KMS-11 (cell line): ENCODE measurements at regions not wholly inside any gene's neighbourhood (a gene's known extent, or its start where the extent isn't known, plus 50 kb on each side); places are given as distances from the start of the nearest gene placed in this dataset.

ENCODE experiments used
- H2AFZ ChIP-seq: fragments of 200-600 bp; sonication (generic); 2 replicates; pipeline ENCODE4 v1.6.1; 2016; ENCODE audit warnings: antibody characterized with exemption, mixed run types, low read depth
- H3K27ac ChIP-seq: fragments of 200-600 bp; sonication (generic); 2 replicates; pipeline ENCODE4 v1.6.1; 2016; ENCODE audit warnings: mild to moderate bottlenecking, mixed run types
- H3K27me3 ChIP-seq: fragments of 200-600 bp; sonication (generic); 2 replicates; pipeline ENCODE4 v1.6.1; 2017; ENCODE audit warnings: mild to moderate bottlenecking, low read depth, mixed run types, moderate library complexity; ENCODE audit not compliant: insufficient read depth
- H3K36me3 ChIP-seq: fragments of 200-600 bp; sonication (generic); 2 replicates; pipeline ENCODE4 v1.6.1; 2017; ENCODE audit warnings: mild to moderate bottlenecking, mixed run types; ENCODE audit not compliant: insufficient read depth
- H3K4me1 ChIP-seq: fragments of 200-600 bp; sonication (generic); 2 replicates; pipeline ENCODE4 v1.6.1; 2016; ENCODE audit warnings: mild to moderate bottlenecking, low read depth, mixed run types; ENCODE audit not compliant: poor library complexity, severe bottlenecking
- H3K4me2 ChIP-seq: fragments of 200-600 bp; sonication (generic); 2 replicates; pipeline ENCODE4 v1.7.0; 2016; ENCODE audit warnings: mild to moderate bottlenecking, mixed run types
- H3K4me3 ChIP-seq: fragments of 200-600 bp; sonication (generic); IDR thresholded peaks from 2 replicates; pipeline ENCODE4 v1.6.1; 2017; ENCODE audit warnings: low read depth, low read length, mixed read lengths; ENCODE audit not compliant: insufficient read depth
- H3K79me2 ChIP-seq: fragments of 200-600 bp; sonication (generic); 2 replicates; pipeline ENCODE4 v1.6.1; 2016; ENCODE audit warnings: low read depth, mixed run types; ENCODE audit not compliant: insufficient read depth
- H3K9ac ChIP-seq: fragments of 200-600 bp; sonication (generic); 2 replicates; pipeline ENCODE4 v1.6.1; 2016; ENCODE audit warnings: mild to moderate bottlenecking, mixed run types
- H4K20me1 ChIP-seq: fragments of 200-600 bp; sonication (generic); 2 replicates; pipeline ENCODE4 v1.6.1; 2016; ENCODE audit warnings: mild to moderate bottlenecking, mixed run types; ENCODE audit not compliant: insufficient read depth
- TF ChIP-seq, protein P1 (sequence below): fragments of 200-600 bp; sonication (generic); conservative IDR thresholded peaks from 2 replicates; pipeline ENCODE4 v1.6.1; 2017; ENCODE audit warnings: low read depth, mild to moderate bottlenecking, antibody characterized with exemption, low read length, moderate library complexity, mixed read lengths

DNA sequence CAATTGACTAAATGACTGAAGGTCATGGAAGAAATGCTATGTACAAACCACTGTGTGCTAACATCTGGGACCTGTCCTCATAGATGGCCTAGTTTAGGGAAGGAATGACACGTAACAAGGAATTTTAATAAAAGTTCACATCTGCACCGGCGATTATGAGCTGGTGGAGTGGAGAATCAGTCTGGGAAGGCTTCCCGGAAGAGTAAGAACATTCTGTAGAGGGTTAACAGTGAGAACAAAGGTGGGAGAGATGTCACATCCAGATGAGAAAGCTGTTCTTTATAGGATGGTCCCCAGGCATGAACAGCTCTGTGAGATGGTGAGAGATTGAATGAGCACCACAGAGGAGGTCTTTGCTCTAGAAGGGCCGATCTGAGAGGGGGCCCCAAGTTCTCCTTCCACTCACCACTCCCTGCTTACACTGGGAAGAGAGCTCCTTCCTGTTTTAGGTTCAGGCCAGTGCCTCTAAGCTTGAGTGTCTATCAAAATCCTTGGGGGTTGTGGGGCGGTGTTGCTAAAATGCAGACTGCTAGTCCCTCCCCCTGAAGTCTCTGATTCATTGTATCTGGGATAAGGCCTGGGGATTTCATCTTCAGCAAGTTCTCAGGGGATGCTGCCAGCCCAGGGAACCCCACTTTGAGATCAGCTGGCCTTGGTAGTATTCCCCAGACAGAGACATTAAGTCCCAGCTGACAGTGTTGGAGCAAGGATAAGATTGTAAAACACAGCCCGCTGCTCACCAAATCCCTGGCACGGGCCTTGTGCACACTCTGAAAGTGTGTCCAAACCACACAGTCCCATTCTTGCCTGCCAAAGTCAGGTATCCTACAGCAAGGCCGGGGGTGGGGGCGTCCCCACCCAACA, 294.7 kb upstream of the MAF start:
- Histone ChIP-seq H3K4me2 (no peak overlapping the region), H3K4me1 (no peaks in the 10 kb centered on the region), H2AFZ (no peak overlapping the region), H3K27ac (no peak overlapping the region), H3K9ac (no peak overlapping the region), H4K20me1 (no peaks in the 10 kb centered on the region), H3K4me3 (no peak overlapping the region), H3K27me3 (no peaks in the 10 kb centered on the region), H3K79me2 (no peaks in the 10 kb centered on the region), H3K36me3 (no peaks in the 10 kb centered on the region)
- TF ChIP-seq, protein P1, sequence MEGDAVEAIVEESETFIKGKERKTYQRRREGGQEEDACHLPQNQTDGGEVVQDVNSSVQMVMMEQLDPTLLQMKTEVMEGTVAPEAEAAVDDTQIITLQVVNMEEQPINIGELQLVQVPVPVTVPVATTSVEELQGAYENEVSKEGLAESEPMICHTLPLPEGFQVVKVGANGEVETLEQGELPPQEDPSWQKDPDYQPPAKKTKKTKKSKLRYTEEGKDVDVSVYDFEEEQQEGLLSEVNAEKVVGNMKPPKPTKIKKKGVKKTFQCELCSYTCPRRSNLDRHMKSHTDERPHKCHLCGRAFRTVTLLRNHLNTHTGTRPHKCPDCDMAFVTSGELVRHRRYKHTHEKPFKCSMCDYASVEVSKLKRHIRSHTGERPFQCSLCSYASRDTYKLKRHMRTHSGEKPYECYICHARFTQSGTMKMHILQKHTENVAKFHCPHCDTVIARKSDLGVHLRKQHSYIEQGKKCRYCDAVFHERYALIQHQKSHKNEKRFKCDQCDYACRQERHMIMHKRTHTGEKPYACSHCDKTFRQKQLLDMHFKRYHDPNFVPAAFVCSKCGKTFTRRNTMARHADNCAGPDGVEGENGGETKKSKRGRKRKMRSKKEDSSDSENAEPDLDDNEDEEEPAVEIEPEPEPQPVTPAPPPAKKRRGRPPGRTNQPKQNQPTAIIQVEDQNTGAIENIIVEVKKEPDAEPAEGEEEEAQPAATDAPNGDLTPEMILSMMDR: no peak

DNA sequence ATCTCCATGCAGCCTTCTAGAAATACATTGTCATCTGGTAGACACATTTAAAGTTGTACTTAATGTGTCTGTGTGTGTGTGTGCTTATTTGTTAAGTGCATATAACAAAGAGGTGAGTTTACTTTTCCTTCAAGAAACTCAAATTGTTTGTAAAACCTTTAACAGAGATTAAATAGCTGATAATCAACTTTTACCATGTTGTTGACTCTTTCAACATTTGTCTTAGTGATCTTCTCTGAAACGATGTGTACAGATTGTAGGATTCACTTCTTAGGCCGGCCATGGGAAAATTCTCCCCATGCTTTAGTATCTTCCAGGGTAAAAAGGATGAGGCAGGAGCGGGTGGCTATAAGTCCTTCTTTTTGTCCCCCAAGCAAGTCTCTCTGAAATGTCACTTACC, 292.9 kb upstream of the MAF start:
- H3K27me3 ChIP-seq: no peaks in the 10 kb centered on the region
- H2AFZ ChIP-seq: no peak overlapping the region
- H3K4me2 ChIP-seq: no peak overlapping the region
- no peaks in the 10 kb centered on the region for H3K79me2 ChIP-seq
- no peaks in the 10 kb centered on the region for H3K4me1 ChIP-seq
- no peak overlapping the region for H3K27ac ChIP-seq
- no peak overlapping the region for H3K9ac ChIP-seq
- TF ChIP-seq, protein P1: no peak
- no peaks in the 10 kb centered on the region for H4K20me1 ChIP-seq
- H3K4me3 ChIP-seq: no peak overlapping the region
- no peaks in the 10 kb centered on the region for H3K36me3 ChIP-seq

DNA sequence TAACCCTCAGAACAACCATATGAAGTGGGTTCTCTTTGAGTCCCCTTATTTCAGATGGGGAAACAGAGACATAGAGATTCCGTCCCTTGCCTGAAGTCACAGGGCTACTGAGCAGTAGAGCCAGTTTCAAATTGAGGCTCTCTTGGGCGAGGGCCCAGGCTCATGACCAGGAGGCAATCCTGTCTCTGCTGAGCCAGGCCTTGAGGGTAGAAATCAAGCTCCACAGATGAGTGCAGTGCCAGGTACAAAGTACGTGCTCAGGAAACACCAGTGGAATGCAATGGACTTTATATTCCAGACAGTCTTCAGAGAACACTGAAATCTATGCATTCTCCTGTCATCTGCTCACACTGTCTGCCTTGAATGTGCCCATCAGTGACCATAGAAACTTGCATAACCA, 291.7 kb upstream of the MAF start:
- TF ChIP-seq, protein P1: no peak
- no peaks in the 10 kb centered on the region for H3K36me3 ChIP-seq
- H3K4me3 ChIP-seq: no peak overlapping the region
- no peaks in the 10 kb centered on the region for H3K27me3 ChIP-seq
- H4K20me1 ChIP-seq: no peaks in the 10 kb centered on the region
- H3K79me2 ChIP-seq: no peaks in the 10 kb centered on the region
- H3K9ac ChIP-seq: no peak overlapping the region
- no peak overlapping the region for H3K4me2 ChIP-seq
- no peak overlapping the region for H2AFZ ChIP-seq
- no peaks in the 10 kb centered on the region for H3K4me1 ChIP-seq
- no peak overlapping the region for H3K27ac ChIP-seq

DNA sequence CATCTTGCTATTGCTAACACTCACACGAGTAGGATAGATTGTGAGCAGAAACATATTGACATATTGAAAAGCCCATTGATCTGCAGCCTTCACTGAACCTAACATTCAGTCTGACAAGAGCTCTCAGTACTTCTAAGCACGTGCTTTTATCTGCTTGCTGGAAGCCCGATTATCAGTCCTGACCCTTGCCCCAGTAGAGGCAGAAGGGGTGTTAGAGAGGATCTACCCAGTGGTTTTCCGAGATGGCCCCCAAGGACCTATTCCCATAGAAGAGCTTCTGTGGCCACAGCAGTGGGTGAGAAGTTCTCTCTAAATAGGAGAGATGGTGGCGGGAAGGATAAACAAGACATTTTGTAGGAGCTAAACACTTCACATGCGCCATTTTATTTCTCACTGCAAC, 290.9 kb upstream of the MAF start:
- no peak overlapping the region for H3K27ac ChIP-seq
- no peaks in the 10 kb centered on the region for H3K79me2 ChIP-seq
- no peak overlapping the region for H3K4me3 ChIP-seq
- H3K27me3 ChIP-seq: no peaks in the 10 kb centered on the region
- no peak overlapping the region for H2AFZ ChIP-seq
- H3K36me3 ChIP-seq: no peaks in the 10 kb centered on the region
- TF ChIP-seq, protein P1: no peak
- no peaks in the 10 kb centered on the region for H4K20me1 ChIP-seq
- H3K4me1 ChIP-seq: no peaks in the 10 kb centered on the region
- no peak overlapping the region for H3K9ac ChIP-seq
- no peak overlapping the region for H3K4me2 ChIP-seq
